Urothelium cell line (cell line): ENCODE measurements at regions not wholly inside any gene's neighbourhood (a gene's known extent, or its start where the extent isn't known, plus 50 kb on each side); places are given as distances from the start of the nearest gene placed in this dataset.

Source experiments
- DNase-seq: peaks from one replicate; pipeline ENCODE4 v3.0.0; 2011; ENCODE audit warnings: low spot score, mixed read lengths
- FAIRE-seq: peaks from 2 replicates; lab custom pipeline; 2011; peaks lifted over from hg19 to GRCh38; lab: Jason Lieb, UNC

GRCh38 chr11:97966901-97967300 is 1053.8 kb upstream of the CNTN5 start:
- DNase-seq (no peak), FAIRE-seq (no peak)

- no peak for FAIRE-seq
- no peak for DNase-seq
Observed at GRCh38 chr11:97968071-97968470, 1052.7 kb upstream of the CNTN5 start.

- FAIRE-seq = no peak
Observed at GRCh38 chr11:97972731-97973130, 1048.0 kb upstream of the CNTN5 start.

GRCh38 chr11:97973352-97973857 is 1047.3 kb upstream of the CNTN5 start:
- DNase-seq (no peak), FAIRE-seq (no peak)

More at GRCh38 chr11:97972731-97973130, 1048.0 kb upstream of the CNTN5 start:
- DNase-seq = no peak

- DNase-seq (no peak), FAIRE-seq (no peak)
Observed at GRCh38 chr11:97974798-97975498, 1045.8 kb upstream of the CNTN5 start.

GRCh38 chr11:97977726-97978125 is 1043.0 kb upstream of the CNTN5 start:
- DNase-seq (no peak), FAIRE-seq (no peak)

GRCh38 chr11:97979741-97980140 is 1041.0 kb upstream of the CNTN5 start:
- FAIRE-seq = no peak
- DNase-seq = no peak

GRCh38 chr11:97982512-97982911 is 1038.2 kb upstream of the CNTN5 start:
- no peak for FAIRE-seq
- no peak for DNase-seq

- no peak for DNase-seq
- FAIRE-seq = no peak
Observed at GRCh38 chr11:97989121-97989520, 1031.6 kb upstream of the CNTN5 start.

GRCh38 chr11:97990162-97990920 is 1030.4 kb upstream of the CNTN5 start:
- no peak for DNase-seq
- FAIRE-seq = no peak

GRCh38 chr11:97993562-97993961 is 1027.2 kb upstream of the CNTN5 start:
- DNase-seq (no peak), FAIRE-seq (no peak)

GRCh38 chr11:97995874-97996273 is 1024.9 kb upstream of the CNTN5 start:
- DNase-seq = no peak
- FAIRE-seq = no peak

- no peak for FAIRE-seq
Observed at GRCh38 chr11:97996762-97997161, 1024.0 kb upstream of the CNTN5 start.

GRCh38 chr11:98003606-98004371 is 1017.0 kb upstream of the CNTN5 start:
- DNase-seq (no peak), FAIRE-seq (no peak)

More at GRCh38 chr11:97996762-97997161, 1024.0 kb upstream of the CNTN5 start:
- DNase-seq = no peak

- no peak for DNase-seq
- no peak for FAIRE-seq
Observed at GRCh38 chr11:98007072-98007471, 1013.7 kb upstream of the CNTN5 start.

GRCh38 chr11:98027652-98028051 is 993.1 kb upstream of the CNTN5 start:
- DNase-seq = no peak
- FAIRE-seq = no peak

- DNase-seq (no peak), FAIRE-seq (no peak)
Observed at GRCh38 chr11:98029832-98030231, 990.9 kb upstream of the CNTN5 start.

- DNase-seq (no peak), FAIRE-seq (no peak)
Observed at GRCh38 chr11:98036810-98037209, 983.9 kb upstream of the CNTN5 start.

GRCh38 chr11:98040061-98040808 is 980.5 kb upstream of the CNTN5 start:
- DNase-seq (no peak), FAIRE-seq (no peak)

- DNase-seq (no peak), FAIRE-seq (no peak)
Observed at GRCh38 chr11:98047647-98048046, 973.1 kb upstream of the CNTN5 start.

- DNase-seq (no peak), FAIRE-seq (no peak)
Observed at GRCh38 chr11:98053851-98054250, 966.9 kb upstream of the CNTN5 start.
